ENCODE measurements at regions not wholly inside any gene's neighbourhood (a gene's known extent, or its start where the extent isn't known, plus 50 kb on each side); places are given as distances from the start of the nearest gene placed in this dataset.

- CTCF ChIA-PET = interaction anchor here (0.6 kb wide), 2 partner anchors 497 to 704 kb away, joined by 3 read pairs; no protein-coding TSS in a partner anchor
- TF ChIP-seq ZBTB48 (tag by site-specific recombination; IDR thresholded peaks at IDR 0.05) = no peak
- POLR2A ChIA-PET = no interaction called here
Measured at GRCh38 chr9:31089549-31090221, 1294.8 kb upstream of the ACO1 start.

GRCh38 chr9:31100311-31100710, 1284.1 kb upstream of the ACO1 start:
- ChIA-PET CTCF (no interaction called here), POLR2A (no interaction called here)
- TF ChIP-seq SCRT2 (tag by site-specific recombination; IDR thresholded peaks at IDR 0.05) = no peak
- TF ChIP-seq ZNF114 (tag by site-specific recombination; IDR thresholded peaks at IDR 0.05) = no peak
- TF ChIP-seq ZNF585B (tag by site-specific recombination; IDR thresholded peaks at IDR 0.05) = no peak
- TF ChIP-seq ZNF510 (tag by site-specific recombination; IDR thresholded peaks at IDR 0.05; ENCODE audit: insufficient replicate concordance) = no peak
- no peak for TF ChIP-seq ZNF350 (tag by site-specific recombination; IDR thresholded peaks at IDR 0.05)
- TF ChIP-seq, protein P1, sequence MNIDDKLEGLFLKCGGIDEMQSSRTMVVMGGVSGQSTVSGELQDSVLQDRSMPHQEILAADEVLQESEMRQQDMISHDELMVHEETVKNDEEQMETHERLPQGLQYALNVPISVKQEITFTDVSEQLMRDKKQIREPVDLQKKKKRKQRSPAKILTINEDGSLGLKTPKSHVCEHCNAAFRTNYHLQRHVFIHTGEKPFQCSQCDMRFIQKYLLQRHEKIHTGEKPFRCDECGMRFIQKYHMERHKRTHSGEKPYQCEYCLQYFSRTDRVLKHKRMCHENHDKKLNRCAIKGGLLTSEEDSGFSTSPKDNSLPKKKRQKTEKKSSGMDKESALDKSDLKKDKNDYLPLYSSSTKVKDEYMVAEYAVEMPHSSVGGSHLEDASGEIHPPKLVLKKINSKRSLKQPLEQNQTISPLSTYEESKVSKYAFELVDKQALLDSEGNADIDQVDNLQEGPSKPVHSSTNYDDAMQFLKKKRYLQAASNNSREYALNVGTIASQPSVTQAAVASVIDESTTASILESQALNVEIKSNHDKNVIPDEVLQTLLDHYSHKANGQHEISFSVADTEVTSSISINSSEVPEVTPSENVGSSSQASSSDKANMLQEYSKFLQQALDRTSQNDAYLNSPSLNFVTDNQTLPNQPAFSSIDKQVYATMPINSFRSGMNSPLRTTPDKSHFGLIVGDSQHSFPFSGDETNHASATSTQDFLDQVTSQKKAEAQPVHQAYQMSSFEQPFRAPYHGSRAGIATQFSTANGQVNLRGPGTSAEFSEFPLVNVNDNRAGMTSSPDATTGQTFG (tag by site-specific recombination; IDR thresholded peaks at IDR 0.05; ENCODE audit: borderline replicate concordance) = no peak
- TF ChIP-seq ZNF121 (tag by site-specific recombination; IDR thresholded peaks at IDR 0.05) = no peak
- TF ChIP-seq ZNF791 (tag by site-specific recombination; IDR thresholded peaks at IDR 0.05) = no peak
- no peak for TF ChIP-seq SETDB1 (IDR thresholded peaks at IDR 0.05; ENCODE audit: insufficient read length, low read length)
- no peak for TF ChIP-seq ZNF18 (tag by site-specific recombination; IDR thresholded peaks at IDR 0.05)
- no peak for TF ChIP-seq YY1 (tag by site-specific recombination; IDR thresholded peaks at IDR 0.05)
- TF ChIP-seq INSM2 (tag by site-specific recombination; IDR thresholded peaks at IDR 0.05) = no peak
- TF ChIP-seq, protein P2, sequence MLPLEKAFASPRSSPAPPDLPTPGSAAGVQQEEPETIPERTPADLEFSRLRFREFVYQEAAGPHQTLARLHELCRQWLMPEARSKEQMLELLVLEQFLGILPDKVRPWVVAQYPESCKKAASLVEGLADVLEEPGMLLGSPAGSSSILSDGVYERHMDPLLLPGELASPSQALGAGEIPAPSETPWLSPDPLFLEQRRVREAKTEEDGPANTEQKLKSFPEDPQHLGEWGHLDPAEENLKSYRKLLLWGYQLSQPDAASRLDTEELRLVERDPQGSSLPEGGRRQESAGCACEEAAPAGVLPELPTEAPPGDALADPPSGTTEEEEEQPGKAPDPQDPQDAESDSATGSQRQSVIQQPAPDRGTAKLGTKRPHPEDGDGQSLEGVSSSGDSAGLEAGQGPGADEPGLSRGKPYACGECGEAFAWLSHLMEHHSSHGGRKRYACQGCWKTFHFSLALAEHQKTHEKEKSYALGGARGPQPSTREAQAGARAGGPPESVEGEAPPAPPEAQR (tag by site-specific recombination; IDR thresholded peaks at IDR 0.05) = no peak
- TF ChIP-seq SP7 (tag by site-specific recombination; IDR thresholded peaks at IDR 0.05) = no peak
- H3K4me1 ChIP-seq (ENCODE audit: control insufficient read depth, insufficient read depth, low read length) = no peaks in the 10 kb centered on the region
- no peaks in the 10 kb centered on the region for H3K9me3 ChIP-seq (ENCODE audit: control insufficient read depth, insufficient read depth, low read depth, low read length)
- no peak overlapping the region for H3K4me3 ChIP-seq (ENCODE audit: low read depth, low read length)
- H3K27ac ChIP-seq (ENCODE audit: extremely low read depth, low read depth, low read length) = no peak overlapping the region
- no peaks in the 10 kb centered on the region for H3K36me3 ChIP-seq (ENCODE audit: control insufficient read depth in 2 of 2, insufficient read depth in 1 of 2, low read length in 2 of 2)

More at GRCh38 chr9:31089549-31090221, 1294.8 kb upstream of the ACO1 start:
- Histone ChIP-seq H3K4me3 (ENCODE audit: low read depth, low read length) (no peak overlapping the region), H3K36me3 (ENCODE audit: control insufficient read depth in 2 of 2, insufficient read depth in 1 of 2, low read length in 2 of 2) (no peaks in the 10 kb centered on the region), H3K27ac (ENCODE audit: extremely low read depth, low read depth, low read length) (no peak overlapping the region), H3K4me1 (ENCODE audit: control insufficient read depth, insufficient read depth, low read length) (no peaks in the 10 kb centered on the region), H3K9me3 (ENCODE audit: control insufficient read depth, insufficient read depth, low read depth, low read length) (no peaks in the 10 kb centered on the region)

Measured in HEK293 (cell line).